Activated CD4-positive, alpha-beta T cell treated with anti-CD3 and anti-CD28 coated beads, Interleukin-2, amount 50 U/mL, for 48 hours (primary cell): ENCODE measurements at regions not wholly inside any gene's neighbourhood (a gene's known extent, or its start where the extent isn't known, plus 50 kb on each side); places are given as distances from the start of the nearest gene placed in this dataset.

ENCODE experiments used
- DNase-seq, 2 experiments: peaks; one replicate each; pipeline ENCODE4 v3.0.0-alpha.2; 2020

GRCh38 chr20:2237059-2237458, 58.7 kb upstream of the TGM3 start:
- DNase-seq = no peak

- DNase-seq = no peak
Measured at GRCh38 chr20:2238601-2239000, 57.2 kb upstream of the TGM3 start.

GRCh38 chr20:2240835-2241234, 55.0 kb upstream of the TGM3 start:
- no peak for DNase-seq

GRCh38 chr20:2242678-2243077, 53.1 kb upstream of the TGM3 start:
- DNase-seq = no peak

- no peak for DNase-seq
Measured at GRCh38 chr20:2244523-2244922, 51.3 kb upstream of the TGM3 start.

- no peak for DNase-seq
Measured at GRCh38 chr20:2244993-2245392, 50.8 kb upstream of the TGM3 start.

GRCh38 chr20:2245637-2246036, 50.2 kb upstream of the TGM3 start:
- DNase-seq = no peak
